ENCODE measurements at regions not wholly inside any gene's neighbourhood (a gene's known extent, or its start where the extent isn't known, plus 50 kb on each side); places are given as distances from the start of the nearest gene placed in this dataset.

DNA sequence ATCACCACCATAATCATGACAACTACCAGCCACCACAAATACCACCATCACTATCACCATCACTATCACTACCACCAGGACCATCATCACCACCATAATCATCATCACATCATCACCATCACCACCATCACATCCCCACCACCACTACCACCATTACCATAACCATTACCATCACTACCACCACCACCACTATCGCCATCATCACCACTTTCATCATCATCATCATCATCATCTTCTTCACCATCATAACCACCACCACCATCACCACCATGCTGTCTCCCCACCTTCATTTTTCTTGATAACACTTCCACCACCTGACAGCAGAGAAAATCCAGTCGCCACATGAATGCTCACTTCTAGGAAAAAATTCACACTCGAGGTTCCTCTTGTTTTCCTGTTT, 253.6 kb downstream of the ANKRD60 start:
- TF ChIP-seq, protein P1, sequence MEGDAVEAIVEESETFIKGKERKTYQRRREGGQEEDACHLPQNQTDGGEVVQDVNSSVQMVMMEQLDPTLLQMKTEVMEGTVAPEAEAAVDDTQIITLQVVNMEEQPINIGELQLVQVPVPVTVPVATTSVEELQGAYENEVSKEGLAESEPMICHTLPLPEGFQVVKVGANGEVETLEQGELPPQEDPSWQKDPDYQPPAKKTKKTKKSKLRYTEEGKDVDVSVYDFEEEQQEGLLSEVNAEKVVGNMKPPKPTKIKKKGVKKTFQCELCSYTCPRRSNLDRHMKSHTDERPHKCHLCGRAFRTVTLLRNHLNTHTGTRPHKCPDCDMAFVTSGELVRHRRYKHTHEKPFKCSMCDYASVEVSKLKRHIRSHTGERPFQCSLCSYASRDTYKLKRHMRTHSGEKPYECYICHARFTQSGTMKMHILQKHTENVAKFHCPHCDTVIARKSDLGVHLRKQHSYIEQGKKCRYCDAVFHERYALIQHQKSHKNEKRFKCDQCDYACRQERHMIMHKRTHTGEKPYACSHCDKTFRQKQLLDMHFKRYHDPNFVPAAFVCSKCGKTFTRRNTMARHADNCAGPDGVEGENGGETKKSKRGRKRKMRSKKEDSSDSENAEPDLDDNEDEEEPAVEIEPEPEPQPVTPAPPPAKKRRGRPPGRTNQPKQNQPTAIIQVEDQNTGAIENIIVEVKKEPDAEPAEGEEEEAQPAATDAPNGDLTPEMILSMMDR (IDR thresholded peaks at IDR 0.05) = no peak
- no peak for TF ChIP-seq POLR2A (IDR thresholded peaks at IDR 0.05)

Measured in uterus (tissue), 2 donors.